DMS114 treated with DMSO at 0.1 percent for 48 hours (cell line): ENCODE measurements at regions not wholly inside any gene's neighbourhood (a gene's known extent, or its start where the extent isn't known, plus 50 kb on each side); places are given as distances from the start of the nearest gene placed in this dataset.

Experiments
- DNase-seq: peaks from one replicate; lab custom pipeline; 2025; ENCODE audit not compliant: unreplicated experiment; lab: John Stamatoyannopoulos, UW

DNA sequence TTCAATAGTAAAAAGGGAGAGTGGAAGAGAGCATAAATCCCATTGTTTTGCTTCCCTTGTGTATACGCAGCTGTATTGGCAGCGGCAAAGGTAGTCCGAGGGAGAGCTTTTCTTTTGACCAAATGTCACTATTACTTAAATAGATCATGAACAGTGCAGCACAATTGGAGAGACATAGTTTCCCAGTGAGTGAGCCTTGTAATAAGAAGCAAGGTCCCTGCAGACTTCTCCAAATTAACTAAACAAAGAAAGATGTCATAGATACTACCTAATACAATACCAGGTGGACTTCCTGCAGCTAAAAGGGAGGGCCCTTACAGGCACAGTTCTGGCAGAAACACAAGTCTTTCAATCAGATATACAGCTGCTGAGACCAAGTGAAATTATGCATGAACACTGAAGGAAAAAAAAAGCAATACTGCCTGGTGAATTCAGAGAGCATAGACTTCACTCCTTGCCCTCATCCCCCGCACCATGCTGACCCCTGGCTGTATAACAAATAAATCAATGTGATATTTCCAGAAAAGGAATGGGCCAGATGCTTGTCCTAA lies 404.7 kb upstream of the CDH2 start:
- DNase-seq: no peak

DNA sequence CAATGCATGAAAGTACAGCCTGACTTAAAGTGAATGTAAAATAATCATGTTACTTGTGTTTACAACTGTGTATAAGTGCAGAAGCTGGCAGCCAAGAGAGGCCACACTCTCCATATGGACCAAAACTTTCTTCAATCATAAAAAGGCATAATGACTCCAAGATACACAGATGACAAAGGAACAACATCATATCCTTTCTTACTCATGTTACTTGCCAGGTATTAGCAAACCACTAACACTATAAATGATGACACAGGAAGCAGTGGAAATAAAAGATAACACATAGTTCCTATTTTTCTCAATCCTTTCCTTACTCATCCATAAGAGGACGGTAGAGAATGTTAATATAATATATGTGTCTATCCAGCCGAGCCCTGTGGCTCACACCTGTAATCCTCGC lies 400.0 kb upstream of the CDH2 start:
- DNase-seq: no peak

DNA sequence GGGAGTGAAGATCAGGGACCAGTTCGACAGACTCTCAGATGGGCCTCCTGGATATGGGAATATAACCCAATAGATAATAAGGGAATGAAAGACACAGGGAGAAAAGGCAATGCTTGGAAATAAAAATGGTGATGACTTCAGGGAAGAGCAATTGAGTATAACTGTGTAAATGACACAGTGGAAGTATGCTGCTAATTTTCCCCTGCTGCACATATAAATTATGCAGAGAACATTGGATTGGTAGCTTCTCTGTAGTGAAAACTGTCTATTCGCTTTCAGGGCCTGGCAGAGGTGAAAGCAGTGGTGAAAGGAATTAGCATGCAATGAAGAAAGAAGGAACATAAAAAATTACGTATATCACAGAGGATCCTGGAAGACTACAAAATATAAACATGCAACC lies 398.2 kb upstream of the CDH2 start:
- DNase-seq: no peak

DNA sequence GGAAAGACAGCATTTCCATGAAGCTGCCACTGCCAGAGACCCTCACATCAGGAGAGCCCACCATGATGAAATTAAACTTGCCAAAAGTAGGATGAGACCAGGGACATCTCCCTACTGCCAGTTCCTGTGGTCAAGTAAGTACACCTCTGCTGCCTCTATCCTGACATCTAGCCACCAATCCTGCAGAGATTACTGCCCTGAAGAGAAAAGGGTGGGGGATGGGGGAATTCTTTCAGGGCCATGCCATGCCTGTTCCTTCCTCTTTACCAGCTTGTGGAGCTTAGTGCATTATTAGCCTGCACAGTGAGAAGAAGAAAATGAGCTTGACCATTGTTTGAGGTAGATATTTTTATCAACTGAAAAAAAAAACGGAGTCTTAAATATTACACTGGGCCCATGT lies 397.2 kb upstream of the CDH2 start:
- DNase-seq: no peak

DNA sequence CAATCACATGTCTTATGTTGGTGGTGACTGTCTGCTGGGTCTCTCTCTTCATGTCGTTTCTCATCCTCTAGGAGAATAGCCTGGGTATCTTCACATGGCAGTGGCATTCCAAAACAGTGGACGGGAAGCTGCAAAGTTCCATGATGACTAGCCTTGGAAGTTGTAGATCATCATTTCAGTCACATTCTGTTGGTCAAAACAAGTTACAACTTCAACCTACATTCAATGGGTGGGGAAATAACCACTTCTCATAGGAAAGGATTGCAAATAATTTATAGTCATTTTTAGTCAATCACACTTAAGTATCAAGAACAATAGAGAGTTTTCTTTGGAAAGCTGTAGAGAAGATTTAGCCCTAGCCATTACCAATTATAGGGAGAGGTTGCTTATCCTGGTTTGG lies 395.0 kb upstream of the CDH2 start:
- no peak for DNase-seq

DNA sequence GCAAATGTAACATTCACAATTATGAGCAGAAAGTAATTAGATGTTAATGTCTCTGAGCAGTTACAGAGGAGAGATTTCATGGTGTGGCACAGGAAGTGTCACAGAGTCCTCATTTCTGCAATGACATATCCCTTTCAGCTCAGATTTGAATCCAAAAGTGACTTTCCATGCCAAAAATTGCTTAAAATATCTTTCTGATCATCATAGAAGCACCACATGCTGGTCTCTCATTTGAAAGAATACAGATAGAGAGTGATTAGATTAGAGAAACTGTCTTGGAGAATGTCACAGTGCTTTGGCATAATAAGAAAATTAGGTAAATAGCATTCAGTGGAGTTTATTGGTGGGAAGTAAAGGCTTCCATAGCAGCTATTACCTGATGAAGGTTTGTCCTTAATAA lies 383.4 kb upstream of the CDH2 start:
- DNase-seq: no peak

DNA sequence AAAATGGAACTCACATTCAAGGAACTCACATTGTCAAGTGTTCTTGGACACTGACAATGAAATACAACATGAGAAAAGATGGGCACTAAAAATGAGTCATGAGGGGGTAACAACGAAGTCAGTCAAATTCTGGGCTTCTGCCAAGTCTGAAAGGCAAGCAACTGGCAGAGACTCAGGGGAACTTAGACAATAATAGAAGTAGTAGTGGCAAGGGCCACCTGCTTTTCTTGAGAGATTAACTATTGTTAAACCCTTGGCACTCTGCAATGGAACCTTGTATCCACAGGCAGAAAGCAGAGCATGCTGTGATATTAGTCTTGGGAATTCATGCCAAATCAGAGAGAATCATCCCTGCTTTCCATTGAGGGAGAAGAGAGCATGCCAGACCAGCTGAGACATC lies 382.6 kb upstream of the CDH2 start:
- DNase-seq: no peak

DNA sequence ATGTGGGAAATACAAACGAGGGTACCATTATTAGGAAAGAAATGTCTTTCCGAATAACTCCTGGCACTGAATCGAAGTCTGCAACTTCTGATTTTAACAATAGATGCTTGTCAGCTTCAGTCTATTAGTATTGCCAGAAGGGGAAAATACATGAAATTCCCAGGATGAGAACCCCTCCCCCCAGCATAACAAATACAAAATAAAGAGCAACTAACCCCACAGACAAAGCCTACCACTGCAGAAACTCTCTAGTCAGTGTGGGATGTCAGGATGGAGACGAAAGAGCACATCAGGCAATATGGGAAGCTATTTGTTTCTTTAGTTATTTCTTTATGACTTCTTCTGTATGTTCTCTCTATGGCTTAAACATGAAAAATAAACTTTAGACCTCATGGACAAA lies 365.0 kb upstream of the CDH2 start:
- no peak for DNase-seq

DNA sequence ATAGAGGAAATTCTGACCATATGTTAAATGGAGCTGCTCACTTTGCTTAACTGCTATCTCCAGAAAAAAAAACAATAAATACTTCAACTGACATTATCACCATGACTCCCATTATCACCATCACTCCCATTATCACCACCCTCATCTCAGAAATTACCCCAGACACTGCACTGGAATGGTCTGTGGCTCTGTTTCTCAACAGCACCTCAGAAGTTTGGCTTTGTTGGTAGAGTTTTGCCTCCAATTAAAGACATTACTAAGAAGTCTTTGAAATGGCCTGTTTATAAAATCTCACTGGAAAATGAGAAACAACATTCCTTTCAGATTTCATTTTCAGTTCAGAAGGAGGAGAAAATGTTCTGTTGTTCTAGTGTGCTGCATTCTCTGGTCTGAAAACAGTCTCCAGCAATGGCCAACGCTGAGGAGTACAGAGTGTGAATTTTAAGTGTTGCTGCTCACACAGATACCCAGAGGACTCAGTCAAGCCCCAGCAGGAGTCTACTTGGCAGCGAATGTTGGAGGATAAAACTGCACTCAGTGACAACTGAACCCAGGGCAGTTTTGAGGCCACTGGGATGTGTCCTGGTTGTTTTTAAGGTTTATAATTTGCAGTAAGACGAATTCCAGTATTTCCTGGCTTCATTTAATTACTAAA lies 364.5 kb upstream of the CDH2 start:
- DNase-seq: no peak

DNA sequence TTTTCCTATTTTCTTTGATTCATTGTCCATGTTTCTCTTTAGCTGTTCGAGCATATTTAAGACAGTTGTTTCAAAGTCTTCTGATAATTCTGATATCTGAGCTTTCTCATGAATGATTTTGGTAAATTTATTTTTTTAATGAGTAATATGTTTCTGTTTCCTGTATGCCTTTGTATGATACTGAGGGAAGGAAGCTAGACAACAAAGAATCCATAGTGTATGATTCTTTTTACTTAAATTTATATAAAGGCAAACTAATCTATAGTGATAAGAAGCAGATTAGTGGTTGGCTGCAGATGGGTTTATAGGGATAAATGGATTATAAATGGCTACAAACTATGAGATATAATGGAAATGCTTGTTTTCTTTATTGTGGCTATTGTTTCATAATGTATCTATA lies 352.7 kb upstream of the CDH2 start:
- DNase-seq: no peak

DNA sequence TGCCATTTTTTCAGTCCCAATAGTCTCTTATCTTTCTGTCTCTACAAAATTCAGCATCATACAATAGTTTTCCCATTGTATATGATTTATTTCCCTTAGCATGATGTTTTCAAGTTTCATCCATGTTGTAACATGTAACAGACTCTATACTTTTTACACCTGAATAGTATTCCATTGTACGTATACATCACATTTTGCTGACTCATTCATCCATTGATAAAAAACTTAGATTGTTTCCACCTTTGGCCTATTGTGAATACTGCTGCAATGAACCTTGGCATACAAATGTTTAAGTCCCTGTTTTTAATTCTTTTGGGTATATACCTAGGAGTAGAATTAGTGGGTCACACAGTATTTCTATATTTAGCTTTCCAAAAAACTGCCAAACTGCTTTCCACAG lies 349.3 kb upstream of the CDH2 start:
- DNase-seq: no peak

DNA sequence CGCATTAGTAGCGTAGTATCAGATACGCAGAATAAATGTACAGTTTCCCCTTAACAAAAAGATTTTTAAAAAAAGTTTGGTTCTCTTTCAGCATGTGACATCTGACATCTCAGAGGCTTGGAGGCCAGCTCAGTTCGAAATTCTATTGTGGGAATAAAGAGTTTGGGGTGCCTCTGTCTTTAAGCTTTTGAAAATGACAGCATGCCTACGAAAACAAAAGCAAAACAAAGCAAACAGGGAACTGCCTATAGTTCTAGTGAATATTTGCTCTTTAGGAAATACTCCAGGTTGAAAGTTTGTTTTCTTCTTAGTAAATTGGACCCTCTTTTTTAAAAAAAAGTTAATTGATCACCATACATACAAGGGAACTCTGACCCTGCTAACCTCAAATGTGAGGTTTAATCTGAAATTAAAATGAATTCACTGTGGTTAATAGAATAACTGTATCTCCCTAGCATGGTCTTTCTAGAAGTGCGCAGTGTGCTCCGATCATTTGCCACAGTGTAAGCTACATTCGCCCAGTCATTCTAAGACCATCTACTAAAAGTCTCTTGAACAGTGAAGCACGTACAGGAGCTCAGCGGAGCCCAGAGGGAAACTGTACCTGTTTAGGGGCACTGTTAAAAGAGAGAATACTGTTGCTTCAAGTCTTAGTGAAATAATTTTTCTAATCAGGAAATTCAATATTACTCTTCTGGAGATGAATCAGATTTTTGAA lies 347.0 kb upstream of the CDH2 start:
- no peak for DNase-seq

DNA sequence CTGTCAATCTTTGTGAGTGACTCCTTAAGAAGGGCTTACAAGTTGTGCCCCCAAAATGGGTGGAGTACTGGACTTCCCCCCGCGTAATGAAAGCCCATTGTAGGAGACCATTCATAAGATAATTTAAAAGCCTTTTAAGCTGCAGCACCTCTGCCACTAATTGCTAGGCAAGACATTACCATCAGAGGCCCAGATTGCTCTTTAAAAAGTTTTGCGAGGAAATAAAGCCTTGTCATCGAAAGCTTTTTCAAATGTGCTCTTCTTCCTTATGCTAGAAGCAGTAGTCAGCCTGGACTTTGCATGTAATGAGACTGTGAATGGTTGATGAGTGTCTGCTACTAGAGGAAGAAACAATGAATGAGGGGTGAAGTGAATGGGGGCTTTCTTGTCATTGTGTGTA lies 345.3 kb upstream of the CDH2 start:
- no peak for DNase-seq

DNA sequence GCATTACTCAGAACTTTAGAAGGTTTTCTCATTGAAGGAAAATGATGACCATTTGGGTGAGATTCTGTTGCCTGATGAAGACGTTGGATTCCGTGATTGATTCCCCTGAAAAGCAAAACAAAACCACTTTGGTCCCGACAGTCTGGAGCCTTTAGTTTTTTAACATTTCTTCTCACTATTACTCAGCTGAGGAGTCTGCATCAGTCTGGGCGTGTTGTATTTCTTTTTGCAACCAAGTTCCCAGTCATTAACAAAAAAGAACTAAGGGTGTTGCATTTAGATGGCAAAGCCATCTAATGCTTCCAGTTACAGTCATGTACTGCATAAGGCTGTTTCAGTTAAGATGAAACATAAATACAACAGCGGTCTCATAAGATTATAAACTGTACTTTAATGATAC lies 343.1 kb upstream of the CDH2 start:
- no peak for DNase-seq

DNA sequence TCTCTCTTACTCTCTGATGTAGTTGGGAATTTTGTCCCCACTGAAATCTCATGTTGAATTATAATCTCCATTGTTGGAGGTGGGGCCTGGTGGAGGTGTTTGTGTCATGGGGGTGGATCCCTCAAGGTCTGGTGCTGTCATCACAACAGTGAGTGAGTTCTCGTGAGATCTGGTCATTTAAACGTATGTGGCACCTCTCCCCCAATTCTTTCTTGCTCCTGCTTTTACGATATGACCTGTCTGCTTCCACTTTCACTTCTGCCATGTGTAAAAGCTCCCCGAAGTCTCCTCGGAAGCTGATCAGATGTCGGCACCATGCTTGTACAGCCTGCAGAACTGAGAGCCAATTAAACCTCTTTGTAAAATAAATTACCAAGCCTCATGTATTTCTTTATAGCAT lies 337.8 kb upstream of the CDH2 start:
- no peak for DNase-seq

DNA sequence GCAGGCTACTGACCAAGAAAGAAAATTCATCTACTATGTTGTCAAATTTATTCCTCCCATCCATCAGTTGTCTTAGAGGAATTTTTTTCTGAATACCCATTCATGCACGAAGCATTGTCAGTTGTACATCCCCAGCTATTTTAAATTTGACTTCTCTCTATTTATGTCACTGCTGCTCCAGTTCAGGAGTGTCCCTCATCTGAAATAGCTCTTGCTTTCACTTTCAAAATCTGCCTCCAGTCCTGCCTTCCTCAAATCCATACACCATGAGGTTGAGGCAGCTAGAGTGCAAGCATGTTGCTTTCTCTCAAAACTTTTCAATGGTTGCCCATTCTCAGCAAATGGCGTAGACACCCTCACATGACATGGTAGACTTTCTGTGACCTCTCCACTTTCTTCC lies 335.4 kb upstream of the CDH2 start:
- DNase-seq: no peak

DNA sequence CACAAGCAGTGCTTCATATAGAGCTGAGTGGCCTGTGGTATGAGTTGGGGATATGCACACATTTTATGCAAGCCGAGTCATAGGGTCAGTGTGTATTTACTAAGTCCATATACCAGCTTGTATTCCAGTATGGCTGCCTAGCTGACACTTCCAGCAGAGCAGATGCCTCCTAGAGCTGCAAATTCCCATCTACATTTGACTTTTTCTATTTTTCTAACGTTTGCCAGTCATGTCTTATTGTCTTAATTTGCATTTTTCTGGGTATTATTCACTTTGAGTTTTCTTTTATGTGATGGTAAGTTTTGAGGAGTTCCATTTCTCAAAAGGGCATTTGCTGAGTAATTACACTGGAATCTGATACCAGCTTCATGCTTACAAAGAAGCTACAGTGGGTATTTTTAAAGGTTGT lies 334.5 kb upstream of the CDH2 start:
- no peak for DNase-seq

DNA sequence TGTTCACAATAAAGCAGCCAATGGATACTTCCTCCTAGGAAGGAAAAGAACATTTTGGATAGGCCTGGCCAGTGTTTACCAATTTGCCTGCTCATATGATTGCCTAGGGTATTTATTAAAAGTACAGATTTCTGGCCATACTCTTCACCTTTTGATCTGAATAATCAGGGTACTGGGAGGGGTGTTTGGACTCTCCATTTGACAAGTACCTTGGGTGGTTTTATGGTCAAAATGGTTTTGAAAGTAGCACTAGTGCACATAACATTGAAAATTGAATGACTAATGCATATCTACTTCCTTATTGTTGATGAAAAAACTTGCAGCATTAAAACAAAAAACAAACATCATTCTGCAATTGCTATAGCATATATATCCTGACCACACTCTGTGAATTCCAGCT lies 333.3 kb upstream of the CDH2 start:
- DNase-seq: no peak

DNA sequence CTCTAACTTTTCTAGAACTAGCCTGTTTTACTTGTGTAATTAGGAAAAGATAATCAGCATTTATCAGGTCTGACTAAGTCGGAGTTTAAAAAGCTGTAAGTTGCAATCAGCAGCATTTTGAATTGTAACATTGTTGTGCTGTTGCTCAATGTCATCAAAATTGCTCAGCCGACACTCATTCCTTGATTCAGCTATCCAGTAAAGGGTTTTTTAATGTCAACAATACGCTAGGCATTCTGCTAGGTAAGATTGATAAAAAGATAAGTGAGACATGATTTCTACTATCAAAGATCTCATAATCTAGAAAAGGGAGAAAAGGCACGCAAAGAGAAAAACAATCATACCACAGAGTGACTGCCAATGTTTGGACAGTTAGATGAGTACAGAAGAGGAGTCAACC lies 327.1 kb upstream of the CDH2 start:
- DNase-seq: no peak

DNA sequence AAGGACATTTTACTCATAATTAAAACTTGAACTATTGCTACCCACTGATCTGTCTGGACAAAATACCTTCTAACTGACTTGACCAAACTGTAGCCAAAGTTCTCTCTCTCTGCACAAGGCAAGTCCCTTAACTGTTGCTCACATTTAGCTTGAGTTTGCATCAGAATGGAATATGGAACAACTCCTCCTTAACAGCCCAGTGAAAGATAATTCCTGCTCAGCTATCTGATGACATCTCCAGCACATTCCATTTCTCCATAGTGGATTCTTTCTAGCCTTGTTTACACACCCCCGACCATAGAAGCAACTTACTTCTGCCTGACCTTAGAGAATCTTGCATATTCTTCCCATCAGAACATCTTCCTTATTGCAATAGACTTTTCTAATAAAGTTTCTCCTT lies 317.2 kb upstream of the CDH2 start:
- DNase-seq: no peak

DNA sequence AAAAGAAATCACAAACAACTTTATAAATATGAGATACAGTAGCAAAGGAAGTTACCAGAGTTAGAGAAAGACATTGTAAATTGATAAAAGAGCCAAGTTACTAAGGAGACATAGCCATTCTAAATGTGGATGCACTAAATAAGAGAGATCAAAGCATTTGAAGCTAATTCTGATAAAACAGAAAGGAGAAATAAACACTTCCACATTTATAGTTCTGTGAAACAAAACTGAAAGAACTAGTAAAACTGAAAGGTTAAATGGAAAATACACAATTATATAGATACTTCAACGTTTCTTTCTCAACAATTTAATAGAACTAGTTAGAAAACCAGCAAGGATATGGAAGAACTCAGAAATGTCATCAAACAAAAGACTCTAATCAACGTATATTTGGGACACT lies 309.0 kb upstream of the CDH2 start:
- DNase-seq: no peak

DNA sequence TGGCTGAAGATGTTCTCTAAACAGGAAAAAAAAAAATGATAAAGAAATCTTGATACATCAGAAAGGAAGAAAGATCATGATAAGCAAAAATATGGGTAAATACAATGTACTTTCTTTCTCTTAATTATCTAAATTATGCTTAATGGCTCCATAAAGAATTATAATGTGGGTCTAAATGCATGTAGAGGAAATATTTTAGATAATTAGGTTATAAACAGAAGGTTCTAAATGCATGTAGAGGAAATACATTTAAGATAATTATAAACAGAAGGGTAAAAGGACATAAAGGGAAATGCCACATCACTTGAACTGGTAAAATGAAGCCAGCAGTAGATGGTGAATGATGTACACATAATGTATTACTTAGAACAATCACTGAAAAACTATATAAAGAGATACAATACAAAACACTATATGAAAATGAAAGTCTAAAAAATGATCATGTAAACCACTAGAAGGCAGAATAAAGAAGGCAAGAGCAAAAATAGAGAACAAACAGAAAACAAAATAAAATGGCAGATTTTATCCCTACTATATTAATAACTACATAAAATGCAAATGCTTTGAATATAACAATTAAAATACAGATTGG lies 308.4 kb upstream of the CDH2 start:
- no peak for DNase-seq

DNA sequence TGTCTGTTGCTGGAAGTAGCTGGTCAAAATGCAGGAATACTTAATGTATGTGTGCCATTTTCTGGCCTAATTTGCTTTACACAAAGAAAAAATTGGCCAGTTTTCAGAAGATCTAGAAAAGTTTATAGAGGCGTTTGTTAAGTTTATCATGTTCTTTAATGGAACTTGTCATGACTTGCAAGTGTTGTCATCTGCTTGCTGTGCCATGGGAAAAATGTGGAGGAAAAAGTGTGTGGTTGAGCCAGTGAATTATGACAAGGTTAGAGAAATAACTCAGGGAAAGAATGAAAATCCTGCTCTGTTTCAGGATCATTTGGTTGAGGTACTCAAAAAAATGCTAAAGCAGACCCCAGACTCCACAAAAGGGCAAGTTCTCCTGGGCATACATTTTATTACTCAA lies 301.6 kb upstream of the CDH2 start:
- no peak for DNase-seq
